HG03558 (cell line): ENCODE measurements at regions not wholly inside any gene's neighbourhood (a gene's known extent, or its start where the extent isn't known, plus 50 kb on each side); places are given as distances from the start of the nearest gene placed in this dataset.

ENCODE experiments used
- ATAC-seq: cut with Tn5 transposase; IDR thresholded peaks from one replicate; pipeline ENCODE4 v1.9.1; 2021; ENCODE audit warnings: moderate number of reproducible peaks; ENCODE audit not compliant: unreplicated experiment; ENCODE audit errors: extremely low read depth

GRCh38 chr6:8780653-8781052 lies 345.3 kb upstream of the SLC35B3 start:
- ATAC-seq: no peak

- ATAC-seq: no peak
These were observed 329.4 kb upstream of the SLC35B3 start for GRCh38 chr6:8764733-8765132.

- no peak for ATAC-seq
These were observed 325.6 kb upstream of the SLC35B3 start for GRCh38 chr6:8760951-8761350.

GRCh38 chr6:8758412-8758811 lies 323.1 kb upstream of the SLC35B3 start:
- ATAC-seq: no peak

GRCh38 chr6:8750627-8751026 lies 315.3 kb upstream of the SLC35B3 start:
- ATAC-seq: no peak

- ATAC-seq: no peak
These were observed 314.1 kb upstream of the SLC35B3 start for GRCh38 chr6:8749465-8749864.

GRCh38 chr6:8743170-8743745 lies 307.9 kb upstream of the SLC35B3 start:
- ATAC-seq: peak; percentile 49

GRCh38 chr6:8739454-8739853 lies 304.1 kb upstream of the SLC35B3 start:
- ATAC-seq: no peak

GRCh38 chr6:8738951-8739350 lies 303.6 kb upstream of the SLC35B3 start:
- no peak for ATAC-seq

GRCh38 chr6:8736156-8736895 lies 301.0 kb upstream of the SLC35B3 start:
- no peak for ATAC-seq

- ATAC-seq: no peak
These were observed 298.5 kb upstream of the SLC35B3 start for GRCh38 chr6:8733879-8734278.

- ATAC-seq: no peak
These were observed 296.5 kb upstream of the SLC35B3 start for GRCh38 chr6:8731874-8732273.

- ATAC-seq: no peak
These were observed 275.5 kb upstream of the SLC35B3 start for GRCh38 chr6:8710668-8711431.

- ATAC-seq: no peak
These were observed 272.8 kb upstream of the SLC35B3 start for GRCh38 chr6:8707956-8708772.

- ATAC-seq: no peak
These were observed 272.0 kb upstream of the SLC35B3 start for GRCh38 chr6:8707369-8707768.

- ATAC-seq: no peak
These were observed 270.2 kb upstream of the SLC35B3 start for GRCh38 chr6:8705435-8706020.

GRCh38 chr6:8703059-8703458 lies 267.7 kb upstream of the SLC35B3 start:
- no peak for ATAC-seq

GRCh38 chr6:8688821-8689220 lies 253.5 kb upstream of the SLC35B3 start:
- ATAC-seq: no peak

- ATAC-seq: no peak
These were observed 250.7 kb upstream of the SLC35B3 start for GRCh38 chr6:8686077-8686476.

GRCh38 chr6:8683204-8683603 lies 247.9 kb upstream of the SLC35B3 start:
- no peak for ATAC-seq
